Endothelial cell of umbilical vein (primary cell): ENCODE measurements at regions not wholly inside any gene's neighbourhood (a gene's known extent, or its start where the extent isn't known, plus 50 kb on each side); places are given as distances from the start of the nearest gene placed in this dataset.

Experiments
- JUN ChIP-seq: IDR thresholded peaks from 2 replicates; pipeline ENCODE4 v1.6.1; 2011; ENCODE audit warnings: borderline replicate concordance, low read depth; ENCODE audit not compliant: insufficient read length, insufficient read depth
- TF ChIP-seq, protein P1 (sequence below), 2 donors: IDR thresholded peaks; 1 replicate in 1 of 2; 2 replicates in 1 of 2; pipeline ENCODE4 v1.5.1; 2011; ENCODE audit warnings: low read length in 2 of 2, mild to moderate bottlenecking in 2 of 2, moderate library complexity in 2 of 2, control low read depth in 1 of 2, inconsistent platforms in 1 of 2, low read depth in 1 of 2; ENCODE audit not compliant: insufficient read depth in 1 of 2; ENCODE audit errors: extremely low read depth in 1 of 2

DNA sequence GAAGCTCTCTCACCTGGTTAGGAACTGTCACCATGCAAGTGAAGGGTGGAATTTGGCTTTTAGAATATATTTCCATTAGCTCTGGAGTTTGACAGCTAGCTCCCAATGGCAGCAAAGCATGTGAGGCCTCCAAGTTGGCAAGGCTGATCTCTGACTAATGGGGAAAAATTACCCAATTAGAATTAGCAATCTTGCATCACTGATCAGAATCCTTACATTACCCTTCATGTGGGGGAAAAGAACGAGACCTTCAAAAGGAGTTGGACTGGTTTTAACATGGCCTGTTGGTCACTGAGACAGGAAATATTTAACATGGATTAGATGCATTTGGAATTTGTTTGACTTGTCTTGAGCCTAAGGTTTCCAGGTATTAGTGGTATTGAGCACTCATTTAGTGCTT is 192.3 kb upstream of the GDNF start:
- no peak for TF ChIP-seq JUN
- TF ChIP-seq, protein P1, sequence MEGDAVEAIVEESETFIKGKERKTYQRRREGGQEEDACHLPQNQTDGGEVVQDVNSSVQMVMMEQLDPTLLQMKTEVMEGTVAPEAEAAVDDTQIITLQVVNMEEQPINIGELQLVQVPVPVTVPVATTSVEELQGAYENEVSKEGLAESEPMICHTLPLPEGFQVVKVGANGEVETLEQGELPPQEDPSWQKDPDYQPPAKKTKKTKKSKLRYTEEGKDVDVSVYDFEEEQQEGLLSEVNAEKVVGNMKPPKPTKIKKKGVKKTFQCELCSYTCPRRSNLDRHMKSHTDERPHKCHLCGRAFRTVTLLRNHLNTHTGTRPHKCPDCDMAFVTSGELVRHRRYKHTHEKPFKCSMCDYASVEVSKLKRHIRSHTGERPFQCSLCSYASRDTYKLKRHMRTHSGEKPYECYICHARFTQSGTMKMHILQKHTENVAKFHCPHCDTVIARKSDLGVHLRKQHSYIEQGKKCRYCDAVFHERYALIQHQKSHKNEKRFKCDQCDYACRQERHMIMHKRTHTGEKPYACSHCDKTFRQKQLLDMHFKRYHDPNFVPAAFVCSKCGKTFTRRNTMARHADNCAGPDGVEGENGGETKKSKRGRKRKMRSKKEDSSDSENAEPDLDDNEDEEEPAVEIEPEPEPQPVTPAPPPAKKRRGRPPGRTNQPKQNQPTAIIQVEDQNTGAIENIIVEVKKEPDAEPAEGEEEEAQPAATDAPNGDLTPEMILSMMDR (IDR thresholded peaks at IDR 0.05; ENCODE audit: extremely low read depth in 1 of 2, insufficient read depth in 1 of 2, low read depth in 1 of 2, low read length in 2 of 2): no peak
